ENCODE measurements at regions not wholly inside any gene's neighbourhood (a gene's known extent, or its start where the extent isn't known, plus 50 kb on each side); places are given as distances from the start of the nearest gene placed in this dataset.

DNA sequence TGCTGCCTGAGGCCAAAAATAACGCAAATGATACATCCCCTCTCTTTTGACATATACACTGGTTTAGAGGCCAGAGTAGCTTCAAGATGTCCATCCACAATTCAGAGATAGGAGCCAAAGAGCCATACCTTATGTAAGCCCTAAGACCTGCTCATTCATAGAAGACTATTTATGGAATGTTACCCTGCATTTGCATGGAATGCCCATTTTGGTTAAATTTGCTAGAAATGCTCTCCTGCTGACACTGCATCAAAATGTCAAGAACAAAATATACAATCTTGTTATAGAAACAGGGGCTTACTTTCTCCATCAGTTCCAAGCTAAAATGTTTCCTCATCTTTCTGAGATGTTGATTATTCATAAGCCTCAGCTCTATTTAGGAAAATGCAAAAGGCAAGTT, 183.3 kb upstream of the CDKN3 start:
- no peak for DNase-seq

GRCh38 chr14:54216827-54217226, 180.0 kb upstream of the CDKN3 start:
- DNase-seq = no peak

- no peak for DNase-seq
Observed at GRCh38 chr14:54219261-54220070, 177.3 kb upstream of the CDKN3 start.

GRCh38 chr14:54220071-54220703, 176.6 kb upstream of the CDKN3 start:
- no peak for DNase-seq

DNA sequence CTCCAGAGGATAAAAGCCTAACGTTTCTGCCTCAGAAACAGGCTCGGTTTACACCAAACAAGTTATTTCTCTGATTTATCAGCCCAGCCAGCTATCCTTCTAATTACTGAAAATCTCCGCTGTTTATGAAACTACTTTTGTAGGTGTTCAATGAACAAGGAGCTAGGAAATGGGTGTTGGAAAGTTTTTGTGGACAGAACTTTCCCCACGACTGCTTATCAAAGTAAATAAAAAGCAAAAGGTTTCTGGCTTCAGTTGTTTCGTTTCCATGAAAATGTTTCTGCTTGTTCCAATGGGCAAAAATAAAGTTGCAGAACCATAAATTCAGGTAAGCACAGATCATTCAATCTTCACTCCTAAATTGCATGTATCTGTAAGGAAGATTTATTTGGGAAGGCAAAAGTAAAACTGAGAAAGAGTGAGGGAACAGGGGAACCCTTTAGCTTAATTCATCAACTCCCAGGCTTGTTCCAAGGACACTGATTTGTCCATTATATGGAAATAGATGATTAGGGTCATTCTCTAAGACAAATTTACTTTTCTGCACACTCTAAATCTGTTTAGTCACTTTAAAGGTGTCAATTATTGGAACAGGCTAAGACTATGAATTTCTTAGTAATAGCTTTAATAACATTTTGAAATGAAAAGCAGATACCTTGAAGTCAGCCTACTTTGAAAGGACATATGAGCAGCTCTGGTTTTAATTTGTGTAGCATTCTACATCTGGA, 175.9 kb upstream of the CDKN3 start:
- no peak for DNase-seq

DNA sequence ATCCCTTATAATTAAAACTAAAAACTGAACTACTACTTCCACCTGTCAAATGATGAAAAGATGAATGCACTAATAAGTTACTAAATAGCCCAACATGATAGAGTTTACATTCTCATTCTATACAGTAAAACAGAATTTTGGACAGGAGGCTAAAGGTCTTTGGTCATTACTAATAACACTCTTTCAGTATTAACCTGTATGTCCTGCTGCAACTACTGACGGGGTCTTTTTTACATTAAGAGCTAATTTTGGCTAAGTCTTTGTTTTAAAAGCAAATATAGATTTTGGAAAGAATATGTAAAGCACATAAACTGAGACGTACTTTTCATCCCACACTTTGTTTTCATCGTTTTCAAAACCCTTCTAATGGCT, 175.4 kb upstream of the CDKN3 start:
- DNase-seq = no peak

DNA sequence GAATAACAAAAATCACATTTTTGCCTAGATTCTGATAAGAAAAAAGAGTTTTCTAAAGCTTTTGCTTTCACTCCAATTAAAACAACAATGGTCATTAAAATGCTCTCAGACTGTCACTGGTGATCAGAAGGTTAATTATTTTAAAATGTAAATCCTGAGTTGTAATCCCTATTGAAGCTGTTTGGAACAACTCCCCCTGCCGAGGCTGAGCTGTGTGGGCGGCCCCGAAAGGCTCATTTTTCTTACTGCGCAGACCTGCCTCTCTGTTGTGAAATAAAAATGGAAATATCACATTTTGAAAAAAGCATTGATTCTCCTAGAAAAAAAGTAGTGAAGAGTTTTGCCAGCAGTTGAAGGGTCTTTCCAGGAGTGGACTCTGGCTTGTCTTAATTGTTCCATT, 174.8 kb upstream of the CDKN3 start:
- no peak for DNase-seq

- no peak for DNase-seq
Observed at GRCh38 chr14:54223831-54224402, 172.9 kb upstream of the CDKN3 start.

- no peak for DNase-seq
Observed at GRCh38 chr14:54225457-54226060, 171.2 kb upstream of the CDKN3 start.

- no peak for DNase-seq
Observed at GRCh38 chr14:54226103-54226502, 170.7 kb upstream of the CDKN3 start.

GRCh38 chr14:54226558-54226957, 170.2 kb upstream of the CDKN3 start:
- DNase-seq = no peak

- DNase-seq = no peak
Observed at GRCh38 chr14:54229136-54229535, 167.7 kb upstream of the CDKN3 start.

- no peak for DNase-seq
Observed at GRCh38 chr14:54230645-54231044, 166.2 kb upstream of the CDKN3 start.

DNA sequence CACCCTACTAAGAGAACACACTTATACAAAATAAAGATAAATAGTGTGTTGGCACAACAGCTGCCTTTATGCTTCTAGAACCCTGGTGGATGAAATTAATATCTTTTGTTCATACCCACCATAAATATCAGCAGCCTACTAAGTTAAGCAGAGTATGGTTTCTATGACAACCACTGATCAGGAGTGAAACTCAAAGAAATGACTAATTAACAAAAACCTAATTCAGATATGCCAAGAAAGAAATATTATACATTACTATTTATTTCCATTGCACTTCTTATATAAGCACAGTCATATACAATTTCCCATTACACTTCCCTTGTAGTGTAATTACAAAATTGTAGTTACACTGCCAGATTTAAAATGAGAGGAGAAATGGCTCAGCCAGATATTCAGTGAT, 164.1 kb upstream of the CDKN3 start:
- DNase-seq = no peak

DNA sequence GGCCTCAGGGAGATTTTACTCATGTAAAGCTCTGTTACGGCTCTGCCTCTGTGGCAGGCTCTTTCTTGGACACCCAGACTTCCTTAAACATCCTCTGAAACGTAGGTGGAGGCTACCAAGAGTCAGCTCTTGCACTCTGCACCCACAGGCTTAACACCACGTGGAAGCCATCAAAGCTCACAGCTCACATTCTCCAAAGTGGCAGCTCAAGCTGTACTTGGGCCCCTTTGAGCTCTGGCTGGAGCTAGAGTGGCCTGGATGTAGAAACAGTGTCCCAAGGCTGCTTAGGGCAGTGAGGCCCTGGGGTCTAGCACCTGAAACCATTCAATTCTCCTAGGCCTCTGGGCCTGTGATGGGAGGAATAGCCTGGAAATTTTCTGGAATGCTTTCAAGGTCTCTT, 155.3 kb upstream of the CDKN3 start:
- no peak for DNase-seq

DNA sequence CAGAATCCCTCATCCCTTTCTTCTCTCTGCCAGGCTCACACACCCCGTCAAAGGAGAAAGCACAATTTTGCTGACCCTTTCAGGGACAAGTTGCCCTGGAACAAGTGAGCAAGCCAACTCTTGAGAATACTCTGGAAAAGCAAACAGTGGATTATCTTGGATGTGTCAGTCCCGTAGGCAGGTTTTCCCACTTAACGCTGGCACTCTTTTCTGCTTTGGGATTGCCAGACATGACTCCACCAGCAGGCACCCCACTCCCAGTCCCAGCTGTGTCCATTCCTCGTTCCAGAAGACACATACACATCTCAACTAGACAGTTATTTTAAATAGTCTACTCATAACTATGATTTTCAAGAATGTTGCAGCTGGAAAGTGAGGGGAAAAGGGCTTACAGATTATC, 145.5 kb upstream of the CDKN3 start:
- DNase-seq = no peak

DNA sequence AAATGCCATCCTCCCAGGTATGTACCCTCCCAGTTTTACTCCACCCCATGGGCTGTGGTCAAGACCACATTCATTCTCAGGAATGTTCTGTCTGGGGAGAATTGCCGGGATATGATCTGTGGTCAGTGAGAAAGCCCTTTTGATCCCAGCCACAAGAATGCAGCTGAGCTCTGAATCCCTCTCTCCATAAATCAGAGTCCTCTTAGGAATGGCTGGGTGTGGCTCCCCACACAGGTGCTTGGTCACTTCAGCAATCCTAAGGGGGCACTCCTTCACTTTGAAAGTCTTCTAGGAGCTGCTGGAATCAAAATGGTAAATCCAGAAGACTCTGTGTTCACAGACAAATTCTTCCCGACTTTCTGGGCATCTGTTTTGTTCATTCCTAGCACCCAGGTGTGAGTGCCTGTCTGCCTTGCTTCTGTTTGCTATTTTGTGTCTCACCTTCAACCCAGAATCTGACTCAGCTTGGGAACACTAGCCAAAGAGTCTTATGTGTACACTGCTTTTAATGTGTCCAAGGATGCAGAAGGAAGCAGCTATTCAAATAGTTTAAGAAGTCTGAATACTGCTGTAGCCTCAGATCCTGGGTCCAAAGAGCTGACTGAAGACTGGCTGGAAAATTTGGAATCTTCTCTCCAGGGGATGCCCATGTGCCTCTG, 144.6 kb upstream of the CDKN3 start:
- no peak for DNase-seq

GRCh38 chr14:54253195-54253947, 143.4 kb upstream of the CDKN3 start:
- no peak for DNase-seq

DNA sequence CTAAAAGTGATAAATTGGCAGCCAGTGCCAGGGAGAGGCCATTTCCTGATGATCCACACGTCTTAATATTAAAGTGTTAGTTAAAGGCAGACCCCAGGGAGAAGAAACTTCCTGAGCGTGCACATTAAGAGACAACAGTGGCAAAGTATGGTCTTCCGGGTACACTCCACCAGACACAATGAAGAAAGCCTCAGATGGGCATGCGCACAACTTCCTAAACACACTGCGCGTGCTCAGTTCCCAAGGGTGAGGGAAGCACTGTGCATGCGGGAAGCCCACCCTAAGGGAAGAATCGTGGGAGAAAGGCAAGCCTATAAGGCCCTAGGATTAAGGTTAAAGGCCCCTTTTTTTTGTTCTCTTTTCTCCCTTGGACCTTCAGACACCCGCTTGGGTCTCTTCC, 140.7 kb upstream of the CDKN3 start:
- DNase-seq = no peak

- no peak for DNase-seq
Observed at GRCh38 chr14:54257424-54257823, 139.4 kb upstream of the CDKN3 start.

- DNase-seq = no peak
Observed at GRCh38 chr14:54258382-54258781, 138.4 kb upstream of the CDKN3 start.

- no peak for DNase-seq
Observed at GRCh38 chr14:54259821-54260220, 137.0 kb upstream of the CDKN3 start.
